GM12878 (cell line): ENCODE measurements at regions not wholly inside any gene's neighbourhood (a gene's known extent, or its start where the extent isn't known, plus 50 kb on each side); places are given as distances from the start of the nearest gene placed in this dataset.

Experiments
- ATAC-seq: fragments of 200-7000 bp; cut with Tn5 transposase; 3 replicates; pipeline ENCODE4 v1.9.1; 2020; ENCODE audit warnings: mild to moderate bottlenecking, moderate library complexity
- BruUV-seq: library from RNA; stranded (reverse); fragments of 400-500 nt; replicated peaks from 2 replicates; lab custom pipeline; 2021; lab: Mats Ljungman, UMichigan
- CTCF ChIA-PET: fragments of 300-600 bp; sonication (Branson Sonifier 250); formaldehyde crosslinking; extraction: SDS; loops from one replicate; lab custom pipeline; 2021; ENCODE audit warnings: inconsistent platforms; lab: Yijun Ruan, JAX
- POLR2A ChIA-PET: fragments of 350-600 bp; formaldehyde crosslinking; extraction: SDS; loops from one replicate; lab custom pipeline; 2021; ENCODE audit warnings: inconsistent platforms; lab: Charles Lee
- RAD21 ChIA-PET: fragments of 300-600 bp; sonication (Branson Sonifier 250); formaldehyde crosslinking; loops from one replicate; lab custom pipeline; 2023; ENCODE audit warnings: antibody characterized with exemption; ENCODE audit not compliant: unreplicated experiment; lab: Charles Lee
- SMC1A ChIA-PET: fragments of 300-600 bp; sonication (Branson Sonifier 250); formaldehyde crosslinking; loops from one replicate; lab custom pipeline; 2023; ENCODE audit not compliant: unreplicated experiment, uncharacterized antibody; lab: Charles Lee
- DNase-seq: peaks from one replicate; pipeline ENCODE4 v3.0.0-alpha.2; 2011; ENCODE audit warnings: low read depth, low spot score
- FAIRE-seq: peaks from 3 replicates; lab custom pipeline; 2011; peaks lifted over from hg19 to GRCh38; lab: Jason Lieb, UNC
- H2AFZ ChIP-seq: 2 replicates; pipeline ENCODE4 v1.6.0; 2011; ENCODE audit warnings: low read depth, low read length, control low read depth; ENCODE audit not compliant: control insufficient read depth
- H3K27ac ChIP-seq: 2 replicates; pipeline ENCODE4 v1.5.1; 2011; ENCODE audit warnings: control low read depth; ENCODE audit not compliant: control insufficient read depth, insufficient read depth
- H3K27me3 ChIP-seq, 2 experiments: replicated peaks in 1 of 2; 2 replicates each; pipeline versions ENCODE4 v1.6.0 to v1.6.1; 2011; ENCODE audit warnings: low read length in 1 of 2; ENCODE audit not compliant: control insufficient read depth in 2 of 2, insufficient read depth in 2 of 2
- H3K36me3 ChIP-seq, 2 experiments: 2 replicates each; pipeline ENCODE4 v1.5.1; 2011; ENCODE audit warnings: low read length in 1 of 2; ENCODE audit not compliant: control insufficient read depth in 2 of 2, insufficient read depth in 2 of 2
- H3K4me1 ChIP-seq: 2 replicates; pipeline ENCODE4 v1.6.1; 2011; ENCODE audit warnings: mild to moderate bottlenecking, low read length, moderate library complexity, mixed read lengths; ENCODE audit not compliant: control insufficient read depth, insufficient read depth
- H3K4me2 ChIP-seq: 2 replicates; pipeline ENCODE4 v1.6.0; 2011; ENCODE audit warnings: control low read depth; ENCODE audit not compliant: control insufficient read depth, insufficient read depth
- H3K4me3 ChIP-seq: fragments of 200-600 bp; sonication (generic); 2 replicates; pipeline ENCODE4 v1.5.1; 2016
- H3K79me2 ChIP-seq: 2 replicates; pipeline ENCODE4 v1.6.0; 2011; ENCODE audit warnings: low read length; ENCODE audit not compliant: control insufficient read depth, insufficient read depth
- H3K9ac ChIP-seq: 2 replicates; pipeline ENCODE4 v1.8.0; 2011; ENCODE audit warnings: low read length, control low read depth, mixed read lengths; ENCODE audit not compliant: control insufficient read depth, insufficient read depth
- H3K9me3 ChIP-seq: replicated peaks from 3 replicates; pipeline ENCODE4 v1.5.1; 2011; ENCODE audit warnings: mild to moderate bottlenecking, low read length; ENCODE audit not compliant: control insufficient read depth, insufficient read depth
- H4K20me1 ChIP-seq: 2 replicates; pipeline ENCODE4 v1.6.0; 2011; ENCODE audit not compliant: control insufficient read depth, insufficient read depth
- BCL11A ChIP-seq: IDR thresholded peaks from 2 replicates; pipeline ENCODE4 v1.6.1; 2011; ENCODE audit warnings: low read depth, low read length
- BHLHE40 ChIP-seq, 2 experiments: fragments of 450-650 bp in 1 of 2; IDR thresholded peaks; 2 replicates each; pipeline ENCODE4 v1.6.1; 2011 to 2017; ENCODE audit warnings: low read depth in 2 of 2, borderline replicate concordance in 1 of 2, improper control_type of control experiment in 1 of 2, low read length in 1 of 2, mild to moderate bottlenecking in 1 of 2
- CBX5 ChIP-seq: sonication (generic); IDR thresholded peaks from 2 replicates; pipeline ENCODE4 v1.6.1; 2016; ENCODE audit warnings: low read depth, moderate library complexity, mild to moderate bottlenecking, inconsistent platforms
- IKZF1 ChIP-seq: fragments of 450-650 bp; conservative IDR thresholded peaks from 2 replicates; pipeline ENCODE4 v1.6.1; 2017; ENCODE audit warnings: antibody characterized with exemption, mild to moderate bottlenecking
- MYC ChIP-seq: IDR thresholded peaks from 2 replicates; pipeline ENCODE4 v1.6.1; 2011; ENCODE audit warnings: mild to moderate bottlenecking, low read length, moderate library complexity, inconsistent platforms; ENCODE audit not compliant: insufficient read depth, insufficient replicate concordance, insufficient read length, severe bottlenecking
- NFIC ChIP-seq: IDR thresholded peaks from 2 replicates; pipeline ENCODE4 v1.6.1; 2012; ENCODE audit warnings: low read depth, mild to moderate bottlenecking, inconsistent platforms, low read length, moderate library complexity
- RFX5 ChIP-seq: IDR thresholded peaks from 2 replicates; pipeline ENCODE4 v1.6.1; 2011; ENCODE audit warnings: low read depth, low read length, improper control_type of control experiment
- SPI1 ChIP-seq: IDR thresholded peaks from 2 replicates; pipeline ENCODE4 v1.6.1; 2011; ENCODE audit warnings: low read depth, mild to moderate bottlenecking, low read length, moderate library complexity, borderline replicate concordance; ENCODE audit not compliant: insufficient read depth
- TAF1 ChIP-seq: IDR thresholded peaks from 2 replicates; pipeline ENCODE4 v1.6.1; 2011; ENCODE audit warnings: mild to moderate bottlenecking, low read depth, low read length, borderline replicate concordance
- WRNIP1 ChIP-seq: IDR thresholded peaks from 2 replicates; pipeline ENCODE4 v1.6.1; 2011; ENCODE audit warnings: low read depth, low read length, improper control_type of control experiment, borderline replicate concordance
- YY1 ChIP-seq: IDR thresholded peaks from 2 replicates; pipeline ENCODE4 v1.6.1; 2011; ENCODE audit warnings: low read depth, mild to moderate bottlenecking, low read length
- WGBS: methylation state at CpG from one replicate; pipeline ENCODE4 v1.1.6; 2016; ENCODE audit warnings: low lambda C conversion rate; ENCODE audit not compliant: insufficient replicate concordance, insufficient coverage; ENCODE audit errors: missing lambda C conversion rate; 5-methylcytosine and 5-hydroxymethylcytosine counted together
- in situ Hi-C: fragments of 300-500 bp; cut with MboI; formaldehyde crosslinking; loops from 9 replicates; pipeline ENCODE4 v1.14.3; 2018; ENCODE audit warnings: mixed read lengths
- intact Hi-C: fragments of 100-400 bp; cut with micrococcal nuclease; formaldehyde crosslinking; loops from one replicate; pipeline ENCODE4 v1.14.2; 2022; ENCODE audit not compliant: unreplicated experiment
- TF ChIP-seq, protein P1 (sequence below): IDR thresholded peaks from 2 replicates; pipeline ENCODE4 v1.6.1; 2011; ENCODE audit warnings: borderline replicate concordance, low read depth, mild to moderate bottlenecking, moderate library complexity, mixed read lengths, low read length; ENCODE audit not compliant: insufficient read depth; ENCODE audit errors: extremely low read length
- TF ChIP-seq, protein P2 (sequence below): fragments of 450-650 bp; IDR thresholded peaks from 2 replicates; pipeline ENCODE4 v1.6.1; 2017; ENCODE audit warnings: borderline replicate concordance
- TF ChIP-seq, protein P3 (sequence below): fragments of 150-350 bp; IDR thresholded peaks from 2 replicates; pipeline ENCODE4 v1.6.1; 2014; ENCODE audit warnings: mild to moderate bottlenecking, low read depth, low read length
- TF ChIP-seq, protein P4 (sequence below): IDR thresholded peaks from 2 replicates; pipeline ENCODE4 v1.6.1; 2012; ENCODE audit warnings: low read depth, low read length, improper control_type of control experiment
- TF ChIP-seq, protein P5 (sequence below): IDR thresholded peaks from 2 replicates; pipeline ENCODE4 v1.6.1; 2011; ENCODE audit warnings: low read depth, mild to moderate bottlenecking, low read length, moderate library complexity, borderline replicate concordance; ENCODE audit errors: extremely low read depth

DNA sequence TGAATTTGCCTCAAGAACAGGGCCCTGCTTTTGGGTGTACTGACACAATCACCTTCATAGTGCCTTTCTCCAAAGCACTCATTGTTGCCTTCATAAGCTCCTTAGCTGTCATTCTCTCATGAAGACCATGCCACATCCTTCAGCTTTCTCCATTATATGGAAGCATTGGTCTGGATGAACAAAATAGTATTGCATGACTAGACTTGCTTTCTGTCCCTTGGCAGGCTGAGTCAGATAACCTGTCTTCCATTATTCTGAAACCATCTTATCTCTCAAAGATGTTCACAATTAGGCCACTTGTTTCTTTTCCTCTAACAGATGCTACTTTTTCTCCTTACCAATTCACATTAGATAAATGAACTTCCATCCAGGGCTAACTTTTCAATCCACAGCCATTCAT, 297.9 kb downstream of the IRX1 start (continued):
- TF ChIP-seq, protein P1, sequence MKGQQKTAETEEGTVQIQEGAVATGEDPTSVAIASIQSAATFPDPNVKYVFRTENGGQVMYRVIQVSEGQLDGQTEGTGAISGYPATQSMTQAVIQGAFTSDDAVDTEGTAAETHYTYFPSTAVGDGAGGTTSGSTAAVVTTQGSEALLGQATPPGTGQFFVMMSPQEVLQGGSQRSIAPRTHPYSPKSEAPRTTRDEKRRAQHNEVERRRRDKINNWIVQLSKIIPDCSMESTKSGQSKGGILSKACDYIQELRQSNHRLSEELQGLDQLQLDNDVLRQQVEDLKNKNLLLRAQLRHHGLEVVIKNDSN: no peak

DNA sequence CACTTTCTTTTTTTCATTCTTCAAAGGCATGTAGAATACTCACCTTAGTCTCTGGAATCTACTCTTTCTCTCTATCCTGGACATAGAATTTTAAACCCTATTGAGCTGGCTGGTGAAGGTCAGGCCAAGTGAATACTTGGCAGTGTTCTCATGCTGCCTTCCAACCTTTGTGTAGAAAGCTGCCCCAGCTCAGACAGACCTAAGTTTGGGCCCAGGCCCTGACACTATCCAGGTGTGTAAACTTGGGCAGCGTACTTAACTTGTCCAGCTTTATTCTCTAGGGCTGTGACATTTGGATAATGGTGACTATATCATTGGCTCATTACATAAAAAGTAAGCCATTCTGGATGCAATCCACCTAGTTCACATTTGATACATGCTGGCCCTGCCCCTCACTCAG, 298.3 kb downstream of the IRX1 start:
- no peaks in the 10 kb centered on the region for H3K27me3 ChIP-seq

More for the DNA sequence above, 298.3 kb downstream of the IRX1 start:
- no peak for DNase-seq
- H3K27ac ChIP-seq: no peak overlapping the region
- H2AFZ ChIP-seq: no peak overlapping the region
- H3K9me3 ChIP-seq: no peaks in the 10 kb centered on the region
- H3K36me3 ChIP-seq: no peaks in the 10 kb centered on the region
- intact Hi-C loops: no loop called here
- H3K9ac ChIP-seq: no peak overlapping the region
- ChIA-PET CTCF (no interaction called here), POLR2A (no interaction called here), RAD21 (no interaction called here), SMC1A (interaction anchor here (0.6 kb wide), 1 partner anchor 385 kb away, joined by 3 read pairs; no protein-coding TSS in a partner anchor)
- H3K4me3 ChIP-seq: no peak overlapping the region
- no peak for ATAC-seq
- no peak overlapping the region for H3K4me2 ChIP-seq
- H3K4me1 ChIP-seq: no peaks in the 10 kb centered on the region
- BruUV-seq: no TSS peak
- no peak for FAIRE-seq
- in situ Hi-C loops: no loop called here
- 8% methylated on average over 1 of the region's 1 CpG for WGBS
- no peaks in the 10 kb centered on the region for H3K79me2 ChIP-seq
- no peaks in the 10 kb centered on the region for H4K20me1 ChIP-seq
- no peak for TF ChIP-seq WRNIP1
- TF ChIP-seq MYC: no peak
- TF ChIP-seq RFX5: no peak
- no peak for TF ChIP-seq IKZF1
- TF ChIP-seq, protein P2, sequence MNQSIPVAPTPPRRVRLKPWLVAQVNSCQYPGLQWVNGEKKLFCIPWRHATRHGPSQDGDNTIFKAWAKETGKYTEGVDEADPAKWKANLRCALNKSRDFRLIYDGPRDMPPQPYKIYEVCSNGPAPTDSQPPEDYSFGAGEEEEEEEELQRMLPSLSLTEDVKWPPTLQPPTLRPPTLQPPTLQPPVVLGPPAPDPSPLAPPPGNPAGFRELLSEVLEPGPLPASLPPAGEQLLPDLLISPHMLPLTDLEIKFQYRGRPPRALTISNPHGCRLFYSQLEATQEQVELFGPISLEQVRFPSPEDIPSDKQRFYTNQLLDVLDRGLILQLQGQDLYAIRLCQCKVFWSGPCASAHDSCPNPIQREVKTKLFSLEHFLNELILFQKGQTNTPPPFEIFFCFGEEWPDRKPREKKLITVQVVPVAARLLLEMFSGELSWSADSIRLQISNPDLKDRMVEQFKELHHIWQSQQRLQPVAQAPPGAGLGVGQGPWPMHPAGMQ: no peak
- no peak for TF ChIP-seq NFIC
- no peak for TF ChIP-seq CBX5
- no peak for TF ChIP-seq BHLHE40 (IDR thresholded peaks at IDR 0.05; ENCODE audit: borderline replicate concordance in 1 of 2, low read depth in 2 of 2, low read length in 1 of 2)
- TF ChIP-seq SPI1: no peak
- TF ChIP-seq, protein P3, sequence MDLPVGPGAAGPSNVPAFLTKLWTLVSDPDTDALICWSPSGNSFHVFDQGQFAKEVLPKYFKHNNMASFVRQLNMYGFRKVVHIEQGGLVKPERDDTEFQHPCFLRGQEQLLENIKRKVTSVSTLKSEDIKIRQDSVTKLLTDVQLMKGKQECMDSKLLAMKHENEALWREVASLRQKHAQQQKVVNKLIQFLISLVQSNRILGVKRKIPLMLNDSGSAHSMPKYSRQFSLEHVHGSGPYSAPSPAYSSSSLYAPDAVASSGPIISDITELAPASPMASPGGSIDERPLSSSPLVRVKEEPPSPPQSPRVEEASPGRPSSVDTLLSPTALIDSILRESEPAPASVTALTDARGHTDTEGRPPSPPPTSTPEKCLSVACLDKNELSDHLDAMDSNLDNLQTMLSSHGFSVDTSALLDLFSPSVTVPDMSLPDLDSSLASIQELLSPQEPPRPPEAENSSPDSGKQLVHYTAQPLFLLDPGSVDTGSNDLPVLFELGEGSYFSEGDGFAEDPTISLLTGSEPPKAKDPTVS: no peak
- TF ChIP-seq, protein P4, sequence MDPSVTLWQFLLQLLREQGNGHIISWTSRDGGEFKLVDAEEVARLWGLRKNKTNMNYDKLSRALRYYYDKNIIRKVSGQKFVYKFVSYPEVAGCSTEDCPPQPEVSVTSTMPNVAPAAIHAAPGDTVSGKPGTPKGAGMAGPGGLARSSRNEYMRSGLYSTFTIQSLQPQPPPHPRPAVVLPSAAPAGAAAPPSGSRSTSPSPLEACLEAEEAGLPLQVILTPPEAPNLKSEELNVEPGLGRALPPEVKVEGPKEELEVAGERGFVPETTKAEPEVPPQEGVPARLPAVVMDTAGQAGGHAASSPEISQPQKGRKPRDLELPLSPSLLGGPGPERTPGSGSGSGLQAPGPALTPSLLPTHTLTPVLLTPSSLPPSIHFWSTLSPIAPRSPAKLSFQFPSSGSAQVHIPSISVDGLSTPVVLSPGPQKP: no peak
- TF ChIP-seq, protein P5, sequence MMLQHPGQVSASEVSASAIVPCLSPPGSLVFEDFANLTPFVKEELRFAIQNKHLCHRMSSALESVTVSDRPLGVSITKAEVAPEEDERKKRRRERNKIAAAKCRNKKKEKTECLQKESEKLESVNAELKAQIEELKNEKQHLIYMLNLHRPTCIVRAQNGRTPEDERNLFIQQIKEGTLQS: no peak
- TF ChIP-seq TAF1: no peak
- TF ChIP-seq, protein P1: no peak
- no peak for TF ChIP-seq BCL11A
- no peak for TF ChIP-seq YY1
